IMR-90 (cell line): ENCODE measurements at regions not wholly inside any gene's neighbourhood (a gene's known extent, or its start where the extent isn't known, plus 50 kb on each side); places are given as distances from the start of the nearest gene placed in this dataset.

Experiments
- ATAC-seq: fragments of 200-7000 bp; cut with Tn5 transposase; 2 replicates; pipeline ENCODE4 v1.9.1; 2020; ENCODE audit warnings: low read depth, mild to moderate bottlenecking, moderate library complexity
- BruUV-seq: library from RNA; stranded (reverse); fragments of 400-500 nt; replicated peaks from 2 replicates; lab custom pipeline; 2021; lab: Mats Ljungman, UMichigan
- CTCF ChIA-PET: fragments of 300-600 bp; formaldehyde crosslinking; extraction: SDS; loops from one replicate; lab custom pipeline; 2021; ENCODE audit warnings: antibody characterized with exemption; lab: Yijun Ruan, JAX
- POLR2A ChIA-PET: fragments of 300-600 bp; sonication (Branson Sonifier 250); formaldehyde crosslinking; loops from one replicate; lab custom pipeline; 2022; ENCODE audit warnings: antibody characterized with exemption; ENCODE audit not compliant: unreplicated experiment; lab: Charles Lee
- DNase-seq: peaks from one replicate; pipeline ENCODE4 v3.0.0; 2013
- H2AFZ ChIP-seq: replicated peaks from 2 replicates; pipeline ENCODE3; 2013; ENCODE audit warnings: low read length, mild to moderate bottlenecking; ENCODE audit not compliant: poor library complexity
- H2AK5ac ChIP-seq: 2 replicates; pipeline ENCODE4 v1.6.1; 2013; ENCODE audit warnings: low read depth, low read length, inconsistent platforms
- H2AK9ac ChIP-seq: replicated peaks from 2 replicates; pipeline ENCODE3; 2013; ENCODE audit warnings: mild to moderate bottlenecking, low read depth, low read length, moderate library complexity; ENCODE audit not compliant: poor library complexity
- H2BK120ac ChIP-seq: 2 replicates; pipeline ENCODE4 v1.6.1; 2013; ENCODE audit warnings: low read depth, low read length, inconsistent platforms
- H2BK15ac ChIP-seq: 3 replicates; pipeline ENCODE4 v1.6.1; 2013; ENCODE audit warnings: low read depth, low read length, inconsistent platforms
- H2BK20ac ChIP-seq: 2 replicates; pipeline ENCODE4 v1.6.1; 2013; ENCODE audit warnings: low read depth, mild to moderate bottlenecking, inconsistent platforms, low read length, moderate library complexity
- H2BK5ac ChIP-seq: 2 replicates; pipeline ENCODE4 v1.6.1; 2013; ENCODE audit warnings: mild to moderate bottlenecking, low read depth, low read length, inconsistent platforms; ENCODE audit not compliant: poor library complexity, severe bottlenecking
- H3K14ac ChIP-seq: replicated peaks from 2 replicates; pipeline ENCODE4 v1.6.1; 2013; ENCODE audit warnings: low read depth, low read length, inconsistent platforms
- H3K18ac ChIP-seq: 2 replicates; pipeline ENCODE4 v1.6.1; 2013; ENCODE audit warnings: low read depth, low read length, control low read depth
- H3K23ac ChIP-seq: 2 replicates; pipeline ENCODE4 v1.6.1; 2013; ENCODE audit warnings: low read depth, low read length, inconsistent platforms
- H3K27ac ChIP-seq: 2 replicates; pipeline ENCODE4 v1.5.1; 2013; ENCODE audit warnings: mild to moderate bottlenecking, control low read depth, low read length; ENCODE audit not compliant: insufficient read depth
- H3K27me3 ChIP-seq: 2 replicates; pipeline ENCODE4 v1.6.1; 2013; ENCODE audit warnings: low read length; ENCODE audit not compliant: control insufficient read depth, insufficient read depth
- H3K36me3 ChIP-seq: 2 replicates; pipeline ENCODE4 v1.6.1; 2013; ENCODE audit warnings: low read length, mixed read lengths; ENCODE audit not compliant: control insufficient read depth, insufficient read depth
- H3K4ac ChIP-seq: 2 replicates; pipeline ENCODE4 v1.6.1; 2013; ENCODE audit warnings: low read depth, low read length, inconsistent platforms
- H3K4me1 ChIP-seq: 2 replicates; pipeline ENCODE4 v1.6.1; 2013; ENCODE audit warnings: low read length, mixed read lengths; ENCODE audit not compliant: control insufficient read depth, insufficient read depth
- H3K4me2 ChIP-seq: 2 replicates; pipeline ENCODE4 v1.6.1; 2013; ENCODE audit warnings: low read depth, mild to moderate bottlenecking, control low read depth, low read length, moderate library complexity
- H3K4me3 ChIP-seq: 2 replicates; pipeline ENCODE4 v1.5.1; 2013; ENCODE audit warnings: low read depth, mild to moderate bottlenecking, control low read depth, low read length, moderate library complexity; ENCODE audit not compliant: insufficient read depth
- H3K56ac ChIP-seq: 2 replicates; pipeline ENCODE4 v1.6.1; 2013; ENCODE audit warnings: low read length, inconsistent platforms; ENCODE audit not compliant: insufficient read depth; ENCODE audit errors: extremely low read depth
- H3K79me1 ChIP-seq, 2 experiments: 2 replicates each; pipeline ENCODE4 v1.6.1; 2013; ENCODE audit warnings: low read length in 2 of 2, inconsistent platforms in 1 of 2, low read depth in 1 of 2
- H3K9ac ChIP-seq: 2 replicates; pipeline ENCODE4 v1.6.1; 2013; ENCODE audit warnings: low read depth, low read length, control low read depth
- H3K9me1 ChIP-seq: 2 replicates; pipeline ENCODE4 v1.6.1; 2013; ENCODE audit warnings: low read length, inconsistent platforms; ENCODE audit not compliant: insufficient read depth
- H3K9me3 ChIP-seq: 2 replicates; pipeline ENCODE4 v1.6.1; 2013; ENCODE audit warnings: low read length; ENCODE audit not compliant: control insufficient read depth, insufficient read depth
- H4K20me1 ChIP-seq: 2 replicates; pipeline ENCODE4 v1.6.1; 2013; ENCODE audit warnings: low read length, inconsistent platforms; ENCODE audit not compliant: insufficient read depth
- H4K5ac ChIP-seq: 2 replicates; pipeline ENCODE4 v1.6.1; 2013; ENCODE audit warnings: mild to moderate bottlenecking, low read depth, low read length, control low read depth
- H4K8ac ChIP-seq, 2 experiments: 2 replicates each; pipeline ENCODE4 v1.6.1; 2013; ENCODE audit warnings: low read depth in 2 of 2, low read length in 2 of 2, control low read depth in 1 of 2, inconsistent platforms in 1 of 2
- H4K91ac ChIP-seq: 2 replicates; pipeline ENCODE4 v1.6.1; 2013; ENCODE audit warnings: low read depth, low read length, inconsistent platforms; ENCODE audit not compliant: insufficient read depth
- WGBS, 2 experiments: methylation state at CpG; one replicate each; pipeline versions ENCODE4 v1.1.5 to v1.1.7; 2013; ENCODE audit warnings: missing lambda C conversion rate in 2 of 2; ENCODE audit not compliant: insufficient read length in 1 of 2; ENCODE audit errors: extremely low coverage in 2 of 2; 5-methylcytosine and 5-hydroxymethylcytosine counted together
- dilution Hi-C: fragments of 300-500 bp; cut with HindIII; formaldehyde crosslinking; loops from one replicate; pipeline ENCODE4 v1.14.3; 2018; ENCODE audit warnings: low sequenced_read_pairs; ENCODE audit not compliant: unreplicated experiment
- in situ Hi-C: fragments of 300-500 bp; cut with MboI; formaldehyde crosslinking; loops from 3 replicates; pipeline ENCODE4 v1.14.3; 2019; ENCODE audit warnings: low sequenced_read_pairs, inconsistent platforms, mixed read lengths
- intact Hi-C: fragments of 100-400 bp; cut with micrococcal nuclease; formaldehyde crosslinking; loops from 2 replicates; pipeline ENCODE4 v1.10.0; 2022
- TF ChIP-seq, protein P1 (sequence below): fragments of 150-350 bp; IDR thresholded peaks from 2 replicates; pipeline ENCODE4 v1.6.1; 2017; ENCODE audit warnings: mild to moderate bottlenecking, antibody characterized with exemption, low read length, low read depth

- Histone ChIP-seq H4K91ac (no peak overlapping the region), H3K79me1 (no peaks in the 10 kb centered on the region), H3K4me3 (no peak overlapping the region), H4K20me1 (no peaks in the 10 kb centered on the region), H2BK15ac (no peak overlapping the region), H4K5ac (no peak overlapping the region), H2BK120ac (no peak overlapping the region), H3K4me2 (no peak overlapping the region), H2AK5ac (no peak overlapping the region), H3K9ac (no peak overlapping the region), H3K9me1 (no peaks in the 10 kb centered on the region), H3K14ac (no peak overlapping the region), H2BK5ac (no peak overlapping the region), H3K9me3 (no peaks in the 10 kb centered on the region), H2AK9ac (no peak overlapping the region), H3K23ac (no peak overlapping the region), H4K8ac (no peak overlapping the region), H3K27ac (no peak overlapping the region), H3K18ac (no peak overlapping the region), H2AFZ (no peak overlapping the region), H3K27me3 (no peaks in the 10 kb centered on the region), H3K56ac (no peak overlapping the region), H2BK20ac (no peak overlapping the region), H3K36me3 (no peaks in the 10 kb centered on the region), H3K4ac (no peak overlapping the region), H3K4me1 (no peaks in the 10 kb centered on the region)
- in situ Hi-C loops = no loop called here
- no peak for DNase-seq
- intact Hi-C loops = no loop called here
- POLR2A ChIA-PET = no interaction called here
- no TSS peak for BruUV-seq
- CTCF ChIA-PET = interaction anchor here (0.6 kb wide), 1 partner anchor 96 kb away, joined by 4 read pairs; no protein-coding TSS in a partner anchor
- TF ChIP-seq, protein P1, sequence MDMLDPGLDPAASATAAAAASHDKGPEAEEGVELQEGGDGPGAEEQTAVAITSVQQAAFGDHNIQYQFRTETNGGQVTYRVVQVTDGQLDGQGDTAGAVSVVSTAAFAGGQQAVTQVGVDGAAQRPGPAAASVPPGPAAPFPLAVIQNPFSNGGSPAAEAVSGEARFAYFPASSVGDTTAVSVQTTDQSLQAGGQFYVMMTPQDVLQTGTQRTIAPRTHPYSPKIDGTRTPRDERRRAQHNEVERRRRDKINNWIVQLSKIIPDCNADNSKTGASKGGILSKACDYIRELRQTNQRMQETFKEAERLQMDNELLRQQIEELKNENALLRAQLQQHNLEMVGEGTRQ = no peak
- ATAC-seq = no peak; the same call in 1 of the 2 replicates
- dilution Hi-C loops = no loop called here
- WGBS, 2 experiments = 51% methylated on average over 4 of the region's 13 CpGs; no CpG with 5 or more reads in 1 of the 2 experiments
Observed at GRCh38 chr21:31592963-31593560, 66.4 kb upstream of the SOD1 start.
